ENCODE measurements at regions not wholly inside any gene's neighbourhood (a gene's known extent, or its start where the extent isn't known, plus 50 kb on each side); places are given as distances from the start of the nearest gene placed in this dataset.

DNA sequence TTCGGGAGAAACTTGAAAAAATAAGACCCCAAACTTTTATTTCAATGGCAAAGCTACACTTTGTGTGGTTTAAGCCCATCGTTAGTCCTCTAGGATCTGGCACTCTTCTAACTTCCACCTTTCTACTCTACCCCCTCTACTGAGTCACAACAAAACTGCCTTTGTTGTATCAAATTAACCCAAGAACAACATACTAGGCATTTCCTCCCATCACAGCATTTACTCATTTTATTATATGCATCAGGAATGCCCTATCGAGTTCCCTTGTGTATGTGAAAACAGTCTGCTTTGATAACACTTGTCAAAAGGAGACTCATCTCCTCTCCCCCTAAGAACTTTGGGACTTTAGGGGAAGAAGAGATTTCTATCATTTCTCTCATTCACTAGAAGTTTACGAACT, 158.9 kb upstream of the FREM1 start:
- Histone ChIP-seq H3K36me3 (ENCODE audit: control insufficient read depth in 1 of 2, insufficient read depth in 2 of 2, low read length in 2 of 2) (no peaks in the 10 kb centered on the region), H3K27me3 (ENCODE audit: insufficient read depth, low read length) (peaks cover 31% of the 10 kb centered on the region), H3K9me2 (ENCODE audit: insufficient read depth) (no peaks in the 10 kb centered on the region), H2AFZ (ENCODE audit: low read depth, low read length, poor library complexity, severe bottlenecking) (no peak overlapping the region), H3K4me3 (replicated peaks in 1 of 2; ENCODE audit: low read depth in 1 of 2, low read length in 2 of 2) (no peak overlapping the region), H3K4me1 (ENCODE audit: control insufficient read depth in 1 of 2, insufficient read depth in 2 of 2, low read length in 2 of 2) (no peaks in the 10 kb centered on the region), H3K27ac (ENCODE audit: low read depth, low read length) (no peak overlapping the region), H3K79me2 (ENCODE audit: insufficient read depth, low read length) (no peaks in the 10 kb centered on the region), H4K20me1 (ENCODE audit: insufficient read depth) (no peaks in the 10 kb centered on the region), H3K4me2 (ENCODE audit: low read length) (no peak overlapping the region), H3K9me3 (ENCODE audit: control insufficient read depth in 1 of 2, insufficient read depth in 1 of 2, low read depth in 1 of 2, low read length in 2 of 2) (no peaks in the 10 kb centered on the region), H3K9ac (ENCODE audit: low read length) (no peak overlapping the region)
- ATAC-seq (no peak), DNase-seq (ENCODE audit: low read depth, low spot score) (no peak)
- TF ChIP-seq ELF1 (IDR thresholded peaks at IDR 0.05; ENCODE audit: borderline replicate concordance, low read depth) (no peak), EZH2phosphoT487 (IDR thresholded peaks at IDR 0.05; ENCODE audit: borderline replicate concordance) (no peak), TCF7L2 (IDR thresholded peaks at IDR 0.05; ENCODE audit: borderline replicate concordance, extremely low read depth, insufficient read depth, insufficient read length) (no peak), POLR2AphosphoS5 (IDR thresholded peaks at IDR 0.05; ENCODE audit: low read depth, low read length) (no peak), JUND (IDR thresholded peaks at IDR 0.05) (no peak), REST (IDR thresholded peaks at IDR 0.05; ENCODE audit: low read depth) (no peak), EGR1 (IDR thresholded peaks at IDR 0.05; ENCODE audit: low read depth) (no peak), RAD21 (IDR thresholded peaks at IDR 0.05; ENCODE audit: low read depth) (no peak), ZBTB33 (IDR thresholded peaks at IDR 0.05; ENCODE audit: extremely low read depth, insufficient replicate concordance, low read length) (no peak), YY1 (IDR thresholded peaks at IDR 0.05; ENCODE audit: extremely low read depth, insufficient replicate concordance, low read depth, low read length) (no peak), CBX3 (IDR thresholded peaks at IDR 0.05; ENCODE audit: low read depth) (no peak), ZNF274 (IDR thresholded peaks at IDR 0.05; ENCODE audit: low read depth, low read length) (no peak), POLR2A (IDR thresholded peaks at IDR 0.05; ENCODE audit: borderline replicate concordance, extremely low read depth, insufficient read depth, insufficient read length) (no peak), ZFX (IDR thresholded peaks at IDR 0.05) (no peak), SIN3A (IDR thresholded peaks at IDR 0.05; ENCODE audit: low read depth) (no peak), SRF (IDR thresholded peaks at IDR 0.05; ENCODE audit: low read depth) (no peak)
- TF ChIP-seq, protein P1, sequence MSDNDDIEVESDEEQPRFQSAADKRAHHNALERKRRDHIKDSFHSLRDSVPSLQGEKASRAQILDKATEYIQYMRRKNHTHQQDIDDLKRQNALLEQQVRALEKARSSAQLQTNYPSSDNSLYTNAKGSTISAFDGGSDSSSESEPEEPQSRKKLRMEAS (IDR thresholded peaks at IDR 0.05): no peak
- TF ChIP-seq, protein P2, sequence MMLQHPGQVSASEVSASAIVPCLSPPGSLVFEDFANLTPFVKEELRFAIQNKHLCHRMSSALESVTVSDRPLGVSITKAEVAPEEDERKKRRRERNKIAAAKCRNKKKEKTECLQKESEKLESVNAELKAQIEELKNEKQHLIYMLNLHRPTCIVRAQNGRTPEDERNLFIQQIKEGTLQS (IDR thresholded peaks at IDR 0.05): no peak
- POLR2A ChIA-PET: no interaction called here
- intact Hi-C loops (cut with micrococcal nuclease): loop anchor here (10.0 kb wide), 1 partner anchor 64 kb away; no protein-coding TSS in a partner anchor
- no TSS peak for BruUV-seq (replicated peaks)
- CTCF ChIA-PET: no interaction called here
- RAD21 ChIA-PET (ENCODE audit: low non-redundant PET in 1 of 2, low total read pairs in 2 of 2, uncharacterized antibody in 2 of 2, unreplicated experiment in 2 of 2): no interaction called here

Data from HCT116 (cell line).